ENCODE measurements at regions not wholly inside any gene's neighbourhood (a gene's known extent, or its start where the extent isn't known, plus 50 kb on each side); places are given as distances from the start of the nearest gene placed in this dataset.

DNA sequence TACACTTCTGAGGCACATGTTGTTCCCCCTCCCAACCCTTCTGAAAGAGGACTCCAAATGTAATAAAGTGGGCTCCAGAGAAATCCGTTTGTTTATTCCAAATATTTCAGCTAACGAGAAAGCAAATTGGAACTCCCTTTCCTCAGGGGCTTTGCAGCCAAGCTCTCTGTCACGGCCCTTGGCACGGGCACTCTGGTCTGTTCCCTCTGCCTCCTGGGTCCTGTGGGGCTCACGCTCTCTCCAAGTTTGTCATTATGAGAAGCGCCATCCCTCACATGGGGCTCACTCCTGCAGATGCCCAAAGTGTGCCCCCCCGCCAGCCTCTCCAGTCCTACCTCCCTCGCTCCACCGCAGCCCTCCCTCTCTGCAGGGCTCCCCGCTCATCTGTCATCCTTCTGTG lies 125.4 kb upstream of the POU2AF2 start:
- TF ChIP-seq CTCF (IDR thresholded peaks at IDR 0.05), result no peak

GRCh38 chr11:111119751-111120150 lies 125.8 kb upstream of the POU2AF2 start:
- TF ChIP-seq CTCF (IDR thresholded peaks at IDR 0.05), result no peak

GRCh38 chr11:111115890-111116289 lies 129.6 kb upstream of the POU2AF2 start:
- no peak for TF ChIP-seq CTCF (IDR thresholded peaks at IDR 0.05)

GRCh38 chr11:111114091-111114490 lies 131.4 kb upstream of the POU2AF2 start:
- no peak for TF ChIP-seq CTCF (IDR thresholded peaks at IDR 0.05)

DNA sequence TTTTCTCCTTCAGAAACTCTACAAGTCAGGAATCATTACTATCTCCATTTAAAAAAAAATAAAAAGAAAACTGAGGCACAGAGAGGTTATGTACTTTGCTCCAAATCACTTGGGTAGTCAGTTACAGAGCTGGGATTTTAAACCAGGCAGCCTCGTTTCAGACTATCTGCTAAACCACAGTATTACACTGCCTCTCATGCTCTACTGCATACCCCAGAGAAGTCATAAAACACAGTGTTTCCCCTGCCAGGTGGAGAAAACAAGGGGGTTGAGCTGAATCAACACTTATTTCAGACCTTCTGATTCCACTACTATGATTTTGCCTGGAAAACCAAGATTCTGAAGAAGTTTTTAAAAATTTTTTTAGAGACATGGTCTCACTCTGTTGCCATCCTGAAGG lies 132.9 kb upstream of the POU2AF2 start:
- TF ChIP-seq CTCF (IDR thresholded peaks at IDR 0.05), result no peak

DNA sequence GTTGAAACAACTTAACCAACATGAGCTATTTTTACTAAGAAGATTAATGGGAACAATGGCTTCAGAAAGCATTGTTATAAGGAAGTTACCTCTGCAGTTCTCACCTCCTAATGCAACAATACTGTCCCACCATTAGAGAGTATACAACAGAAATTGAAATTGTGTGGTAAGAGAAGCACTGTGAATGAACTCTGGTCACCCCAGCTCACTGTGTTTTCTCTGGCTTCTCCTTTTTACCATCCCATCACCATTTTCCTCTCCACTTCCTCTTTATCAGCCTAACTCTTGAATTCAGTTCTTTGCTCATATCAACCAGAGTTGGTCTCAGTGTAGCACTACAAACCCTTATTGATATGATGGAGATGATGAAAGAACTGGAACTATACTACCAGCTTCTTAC lies 138.0 kb upstream of the POU2AF2 start:
- TF ChIP-seq CTCF (IDR thresholded peaks at IDR 0.05), result no peak

- TF ChIP-seq CTCF (IDR thresholded peaks at IDR 0.05), result no peak
Measured at GRCh38 chr11:111106641-111107040, 138.9 kb upstream of the POU2AF2 start.

DNA sequence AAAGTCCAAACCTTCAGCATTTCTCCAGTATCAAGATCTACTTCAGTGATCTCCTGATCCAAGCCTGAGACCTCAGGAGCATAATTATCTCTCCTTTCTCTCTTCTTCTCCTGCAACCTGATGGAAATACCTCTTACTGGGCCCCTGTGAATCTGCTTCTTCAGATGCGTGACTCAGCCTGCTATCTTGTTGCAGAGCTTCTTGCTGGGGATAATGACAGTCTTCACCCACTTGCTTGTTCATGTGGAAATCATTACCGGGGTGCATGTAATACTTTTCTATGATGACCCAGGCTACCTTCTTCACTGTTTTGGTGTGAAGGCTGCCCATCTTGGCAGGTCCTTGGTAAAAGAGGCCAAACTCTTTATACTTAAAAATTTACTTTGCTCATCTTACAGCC lies 140.0 kb upstream of the POU2AF2 start:
- no peak for TF ChIP-seq CTCF (IDR thresholded peaks at IDR 0.05)

Measured in LNCAP (cell line).